HG02885 (cell line): ENCODE measurements at regions not wholly inside any gene's neighbourhood (a gene's known extent, or its start where the extent isn't known, plus 50 kb on each side); places are given as distances from the start of the nearest gene placed in this dataset.
A peak's percentile ranks its signal among the peaks of the same experiment; 100 is the strongest.

Source experiments
- ATAC-seq: cut with Tn5 transposase; IDR thresholded peaks from one replicate; pipeline ENCODE4 v1.9.1; 2021; ENCODE audit warnings: mild to moderate bottlenecking; ENCODE audit not compliant: unreplicated experiment, poor library complexity

GRCh38 chr1:192943108-192943507, 116.1 kb downstream of the UCHL5 start:
- no peak for ATAC-seq

GRCh38 chr1:192943522-192943921, 115.6 kb downstream of the UCHL5 start:
- ATAC-seq, result no peak

- no peak for ATAC-seq
These were observed 113.6 kb downstream of the UCHL5 start for GRCh38 chr1:192945390-192946130.

DNA sequence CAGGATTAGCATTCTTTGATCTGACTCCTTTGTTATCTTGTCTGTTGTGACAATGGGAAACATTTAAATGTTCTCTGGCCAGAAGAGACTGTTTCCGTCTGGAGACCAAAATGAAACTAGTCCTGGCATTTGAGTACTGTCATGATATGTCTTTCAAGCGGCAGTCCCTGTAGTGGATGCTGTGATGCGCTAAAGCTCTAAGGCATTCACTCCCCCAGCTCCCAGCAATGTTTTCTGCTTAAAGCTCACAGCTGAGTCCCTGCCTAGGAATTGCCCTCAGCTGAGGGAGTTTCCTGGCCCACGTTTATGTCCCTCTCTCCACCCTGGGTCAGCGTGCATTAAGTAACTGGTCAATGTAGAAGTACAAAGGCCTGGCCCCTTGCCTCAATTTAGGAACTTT, 109.4 kb downstream of the UCHL5 start:
- no peak for ATAC-seq

- no peak for ATAC-seq
These were observed 108.2 kb downstream of the UCHL5 start for GRCh38 chr1:192950926-192951325.

GRCh38 chr1:192951691-192952460, 107.3 kb downstream of the UCHL5 start:
- peak; percentile 96 for ATAC-seq

DNA sequence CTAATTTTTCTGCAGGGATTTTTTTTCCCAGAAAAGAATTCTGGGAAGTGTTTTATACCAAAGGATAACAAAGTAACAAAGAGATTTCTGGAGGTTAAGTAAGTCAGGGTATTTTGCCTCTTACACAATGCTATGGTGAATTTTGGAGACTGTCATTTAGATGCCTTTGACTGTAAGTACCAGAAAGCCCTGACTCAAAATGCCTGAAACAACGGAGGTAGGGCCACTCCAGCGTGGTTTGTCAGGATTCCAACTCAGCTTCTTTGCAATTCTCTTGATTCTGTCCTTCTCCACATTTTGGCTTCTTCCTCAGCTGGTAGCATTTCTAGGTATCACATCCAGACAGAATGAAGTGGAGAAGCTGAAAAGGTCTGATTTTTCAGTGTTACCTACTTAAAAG, 106.5 kb downstream of the UCHL5 start:
- no peak for ATAC-seq

- ATAC-seq, result no peak
These were observed 104.4 kb downstream of the UCHL5 start for GRCh38 chr1:192954705-192955265.

GRCh38 chr1:192958350-192958749, 100.8 kb downstream of the UCHL5 start:
- no peak for ATAC-seq

GRCh38 chr1:192958871-192959270, 100.3 kb downstream of the UCHL5 start:
- ATAC-seq, result peak; percentile 44

- no peak for ATAC-seq
These were observed 99.4 kb downstream of the UCHL5 start for GRCh38 chr1:192959657-192960186.
